ENCODE measurements at regions not wholly inside any gene's neighbourhood (a gene's known extent, or its start where the extent isn't known, plus 50 kb on each side); places are given as distances from the start of the nearest gene placed in this dataset.

DNA sequence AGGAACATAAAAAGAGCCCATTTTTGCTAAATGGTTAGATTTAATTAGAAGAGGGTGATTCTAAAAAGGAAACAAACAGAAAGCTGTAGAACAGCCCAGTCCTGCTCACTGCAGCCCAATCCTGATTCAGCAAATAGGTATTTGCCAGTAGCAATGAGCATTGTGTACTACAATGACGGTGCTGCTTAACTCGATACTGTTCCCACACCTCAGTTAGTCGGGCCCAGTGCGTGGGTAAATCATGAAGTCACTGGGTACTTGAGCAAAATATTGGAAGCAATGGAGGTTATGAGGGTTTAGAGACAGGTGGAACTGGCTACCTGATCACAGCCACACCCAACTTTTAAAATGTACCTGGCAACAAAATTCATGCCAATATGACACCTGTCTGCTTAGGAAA, 101.5 kb upstream of the ADGRL2 start:
- DNase-seq (ENCODE audit: low spot score), result peak; percentile 36

DNA sequence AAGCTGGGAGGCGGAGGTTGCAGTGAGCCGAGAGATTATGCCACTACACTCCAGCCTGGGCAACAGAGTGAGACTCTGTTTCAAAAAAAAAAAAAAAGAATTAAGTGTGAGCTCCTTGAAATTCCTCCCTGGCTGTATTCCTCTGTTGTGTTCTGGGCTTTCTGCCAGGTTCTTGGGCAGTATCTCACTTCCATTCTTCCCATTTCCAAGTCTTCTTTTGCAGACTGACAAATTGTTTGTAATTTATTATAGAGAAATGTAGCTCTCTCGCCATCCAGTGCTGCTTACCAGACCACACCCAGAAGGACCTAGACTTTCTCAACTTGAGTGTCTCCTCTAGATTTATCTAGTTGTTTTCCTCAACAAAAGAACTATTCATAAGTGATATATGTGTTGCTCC, 105.0 kb upstream of the ADGRL2 start:
- no peak for DNase-seq (ENCODE audit: low spot score)

DNA sequence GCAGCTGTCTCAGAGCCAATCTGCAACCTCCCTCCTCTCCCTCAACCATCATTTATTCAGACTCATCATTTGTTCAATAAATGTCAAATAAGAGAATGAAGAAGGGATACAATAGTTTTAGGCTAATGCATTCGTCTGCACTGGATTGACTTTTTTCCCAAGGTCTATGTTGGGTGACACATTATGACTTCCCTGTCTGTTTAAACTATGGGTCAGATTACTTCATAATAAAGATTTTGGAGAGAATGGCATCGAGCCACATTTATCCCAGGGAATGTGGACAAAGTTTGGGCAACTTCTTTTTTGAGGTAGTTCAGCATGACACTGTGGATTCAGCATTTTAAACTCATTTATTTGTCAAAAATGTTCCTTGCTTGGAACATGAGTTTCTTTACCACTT, 107.4 kb upstream of the ADGRL2 start:
- no peak for DNase-seq (ENCODE audit: low spot score)

DNA sequence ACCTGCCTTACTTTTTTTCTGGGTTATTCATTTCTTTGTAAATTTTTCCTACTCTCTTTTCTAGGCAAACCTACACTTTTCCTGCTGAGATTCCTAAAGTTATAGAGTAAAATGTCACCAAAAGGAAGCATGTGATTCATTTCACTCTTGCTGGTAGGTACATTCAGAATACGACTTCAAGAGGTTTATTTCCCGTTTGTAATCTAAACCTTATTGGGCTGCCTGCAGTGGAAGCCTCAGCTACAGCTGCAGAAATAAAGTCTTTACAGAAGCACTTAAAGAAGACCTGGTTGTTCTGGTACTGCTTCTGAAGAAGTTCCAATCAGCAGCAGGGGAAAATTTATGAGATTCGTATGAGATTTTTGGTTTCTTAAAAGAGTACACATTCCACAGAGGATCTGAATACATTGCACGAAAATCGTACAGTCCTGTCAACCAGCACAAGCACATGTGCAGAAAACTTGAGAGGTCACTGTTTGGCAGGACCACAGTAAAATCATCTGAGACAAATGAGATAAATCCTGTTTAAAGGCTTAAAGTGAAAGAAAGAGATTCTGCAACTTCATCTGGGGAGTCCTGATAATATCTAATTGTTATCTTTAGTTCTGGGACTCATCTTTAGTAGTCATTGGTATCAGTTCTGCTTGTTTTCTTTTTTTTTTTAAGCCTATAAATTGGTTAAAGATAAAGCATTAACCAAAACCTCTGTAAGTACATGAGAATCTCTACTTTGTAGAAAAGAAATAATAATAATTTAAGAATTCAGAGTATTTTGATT, 109.9 kb upstream of the ADGRL2 start:
- DNase-seq (ENCODE audit: low spot score), result no peak

DNA sequence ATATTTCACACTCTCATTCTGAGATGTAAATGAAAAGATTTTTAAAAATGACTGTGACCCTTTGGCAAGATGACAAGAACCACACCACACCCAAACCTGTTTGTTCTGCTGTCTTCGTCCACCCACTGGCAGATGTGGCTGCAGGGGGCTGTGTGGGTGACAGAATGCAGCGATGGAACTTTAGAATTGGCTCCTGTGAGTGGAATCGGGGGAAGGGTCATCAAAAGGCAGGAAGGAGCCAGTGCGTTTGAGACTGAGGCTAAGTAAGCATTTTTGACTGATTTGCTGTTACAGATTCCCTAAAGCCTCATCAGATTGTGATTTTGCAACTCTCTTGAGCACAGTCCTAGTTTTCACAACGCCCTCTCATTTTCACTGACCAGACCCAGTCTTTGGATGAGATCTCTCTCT, 111.2 kb upstream of the ADGRL2 start:
- no peak for DNase-seq (ENCODE audit: low spot score)

DNA sequence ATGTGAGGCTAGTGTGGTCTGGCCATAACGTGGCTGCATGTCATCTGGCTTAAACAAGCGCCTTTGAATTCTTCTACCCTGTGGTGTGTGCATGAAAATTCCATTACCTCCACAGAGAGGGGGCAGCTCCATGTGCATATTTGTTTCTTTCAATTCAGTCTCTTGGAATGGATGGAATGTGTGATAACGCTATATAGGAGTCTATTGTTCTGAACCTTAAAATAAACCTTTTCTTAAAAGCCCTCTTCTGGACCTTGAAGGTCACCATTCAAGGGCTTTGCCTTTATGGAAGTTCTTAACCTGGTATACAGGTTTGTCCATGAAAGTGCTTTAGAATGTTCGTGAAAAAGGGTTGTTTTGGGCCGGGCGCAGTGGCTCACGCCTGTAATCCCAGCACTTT, 118.2 kb upstream of the ADGRL2 start:
- no peak for DNase-seq (ENCODE audit: low spot score)

DNA sequence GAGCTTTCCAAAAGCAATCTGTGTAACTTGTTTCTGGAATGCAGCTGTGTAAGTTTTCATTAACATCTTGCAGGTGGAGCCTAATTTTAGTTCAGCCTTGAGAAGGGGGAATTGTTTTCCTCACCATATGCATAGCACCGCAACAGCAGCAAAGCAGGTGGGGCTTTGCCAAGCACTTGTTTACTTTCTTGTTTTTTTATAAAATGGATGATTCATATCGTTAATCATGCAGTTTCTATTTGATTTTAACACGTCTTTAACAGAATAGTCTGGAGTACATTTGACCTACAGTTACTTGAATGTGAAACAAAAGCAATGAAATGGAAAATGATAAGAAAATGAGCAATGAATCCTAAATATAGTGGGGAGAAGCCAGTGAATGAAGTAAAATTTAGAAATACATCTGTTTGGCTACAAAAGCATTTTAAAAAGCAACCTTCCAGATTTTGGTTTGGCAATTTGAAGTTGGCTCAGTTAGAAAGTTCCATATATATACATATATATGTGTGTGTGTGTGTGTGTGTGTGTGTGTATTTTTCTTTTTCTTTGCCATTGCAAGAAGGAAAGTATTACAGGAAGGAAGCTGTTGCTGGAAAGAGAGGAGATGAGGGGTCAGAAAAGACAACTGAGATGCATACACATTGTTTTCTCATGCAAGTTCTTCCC, 119.0 kb upstream of the ADGRL2 start:
- no peak for DNase-seq (ENCODE audit: low spot score)

DNA sequence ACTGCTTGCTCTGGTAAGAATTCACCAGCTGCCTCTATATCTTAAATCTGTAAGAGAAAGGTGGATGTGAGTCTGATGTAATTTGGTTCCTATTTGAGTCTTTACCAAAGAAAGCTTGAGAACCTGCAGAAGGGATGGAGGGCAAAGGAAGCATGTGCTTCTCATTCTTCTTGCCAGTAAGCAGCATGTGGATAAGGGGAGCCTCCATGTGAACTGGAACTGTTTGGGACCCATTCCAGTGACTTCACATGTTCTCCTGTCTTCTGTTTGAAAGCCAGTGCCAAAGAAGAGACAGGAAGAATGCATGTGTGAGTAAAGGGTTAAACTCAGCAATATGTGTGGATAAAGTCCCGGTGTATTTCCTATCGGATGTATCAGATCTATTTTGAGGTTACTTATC, 119.6 kb upstream of the ADGRL2 start:
- no peak for DNase-seq (ENCODE audit: low spot score)

DNA sequence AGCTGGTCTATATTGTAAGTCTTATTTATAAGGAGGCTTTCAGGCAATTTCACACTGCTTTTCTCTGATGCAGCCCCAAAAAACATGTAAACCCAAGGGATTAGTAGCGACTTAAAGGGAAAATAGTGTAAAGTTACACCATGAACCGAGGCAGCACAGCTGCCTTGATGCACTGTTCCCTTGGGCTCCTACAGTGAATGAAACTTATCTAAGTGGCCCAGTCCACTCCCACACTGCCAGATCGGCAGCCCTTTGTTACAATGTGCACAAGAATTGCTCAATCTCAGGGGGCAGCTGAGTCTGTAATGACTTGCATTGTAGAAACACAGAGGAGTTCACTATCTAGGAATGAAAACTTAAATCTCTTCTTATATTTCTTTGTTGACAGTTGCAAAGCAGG, 120.8 kb upstream of the ADGRL2 start:
- DNase-seq (ENCODE audit: low spot score), result peak; percentile 16

DNA sequence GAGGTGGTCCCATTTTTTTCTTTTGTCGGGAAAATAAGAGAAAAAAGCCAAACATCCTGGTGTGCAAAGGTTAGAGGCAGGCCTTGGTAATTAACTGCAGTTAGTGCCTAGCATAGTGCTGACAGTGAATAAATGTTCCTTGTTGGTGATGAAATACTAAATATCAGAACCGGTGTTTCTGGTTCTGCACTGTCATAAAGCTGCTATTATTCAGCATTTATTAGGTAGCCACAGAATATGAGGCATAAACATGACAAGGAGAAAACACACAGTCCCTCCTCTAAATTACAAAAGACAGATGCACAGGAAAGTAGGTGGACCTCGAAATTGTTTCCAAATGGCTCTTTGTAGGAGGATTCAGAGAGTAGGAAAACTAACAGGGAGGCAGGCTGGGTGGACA, 122.0 kb upstream of the ADGRL2 start:
- no peak for DNase-seq (ENCODE audit: low spot score)

DNA sequence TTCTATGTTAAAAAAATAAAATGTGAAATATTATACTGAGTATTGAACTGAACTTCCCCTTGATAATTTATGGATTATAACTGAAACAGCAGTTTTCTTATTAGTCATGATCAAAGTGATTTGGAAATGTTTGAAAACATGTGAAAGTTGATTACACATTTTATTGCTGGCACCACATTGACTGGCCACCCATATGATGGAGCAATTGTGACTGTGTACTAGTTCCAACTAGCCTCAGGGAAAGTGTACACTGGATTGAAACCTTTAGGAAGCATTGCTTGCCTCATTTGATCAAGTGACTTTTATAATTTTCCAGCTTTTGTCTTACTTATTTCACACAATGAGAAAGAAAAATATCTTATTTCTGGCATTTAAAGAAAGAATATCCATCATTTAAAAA, 128.0 kb upstream of the ADGRL2 start:
- DNase-seq (ENCODE audit: low spot score), result no peak

DNA sequence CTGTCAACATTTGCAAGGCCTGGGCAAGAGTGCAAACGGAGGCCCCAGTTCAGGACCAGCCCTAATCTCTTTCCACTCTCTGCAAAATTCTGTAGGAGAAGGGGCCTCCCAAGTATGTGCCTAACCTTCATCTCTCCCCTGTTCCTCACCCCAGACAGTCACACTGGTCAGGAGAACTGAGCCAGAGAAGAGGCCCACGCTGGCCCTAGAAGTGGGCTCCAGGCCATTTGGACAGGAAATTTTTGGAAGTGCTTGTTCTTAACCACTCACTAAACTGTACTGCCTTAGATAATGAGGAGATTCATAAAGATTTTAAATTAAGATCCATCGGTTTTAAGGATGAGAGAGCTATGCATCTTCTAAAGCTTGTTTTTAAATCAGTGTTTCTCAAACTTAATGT, 129.7 kb upstream of the ADGRL2 start:
- DNase-seq (ENCODE audit: low spot score), result no peak

DNA sequence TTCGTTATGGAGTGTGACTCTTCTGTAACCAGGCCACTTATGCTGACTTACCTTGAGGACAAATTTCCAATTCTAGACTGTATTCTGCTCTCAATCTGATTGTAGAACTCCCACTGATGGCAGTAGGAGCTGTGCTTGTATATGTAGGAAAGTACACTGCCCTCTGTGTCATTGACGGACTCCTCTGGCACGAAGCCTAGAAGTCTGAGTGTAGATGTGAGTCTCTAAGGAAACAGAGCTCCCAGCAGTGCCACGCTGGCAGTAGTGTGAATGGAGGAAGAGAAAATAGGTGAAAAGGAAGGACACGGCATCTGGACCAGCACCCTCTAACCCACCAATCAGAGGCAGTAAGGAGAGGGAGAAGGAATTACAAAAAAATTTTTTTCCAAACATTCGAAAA, 130.4 kb upstream of the ADGRL2 start:
- peak; percentile 54 for DNase-seq (ENCODE audit: low spot score)

DNA sequence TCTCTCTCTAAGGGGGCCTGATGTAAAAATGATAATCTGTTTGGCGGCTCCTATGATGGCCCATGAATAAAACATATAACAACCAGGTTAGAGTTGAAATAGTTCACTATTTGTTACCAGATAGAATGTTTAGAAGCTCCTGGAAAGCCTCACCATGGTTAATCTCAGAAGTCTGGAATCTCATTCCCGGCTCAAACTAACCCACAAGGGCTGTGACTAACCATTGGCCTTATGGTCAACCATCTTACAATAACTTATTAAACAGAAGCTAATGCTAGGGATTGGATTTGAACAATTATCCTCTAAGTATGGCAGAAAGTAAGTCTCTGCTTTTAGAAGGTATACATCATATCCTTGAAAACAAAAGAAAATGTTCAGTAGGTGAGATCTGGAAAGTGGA, 134.1 kb upstream of the ADGRL2 start:
- DNase-seq (ENCODE audit: low spot score), result no peak

DNA sequence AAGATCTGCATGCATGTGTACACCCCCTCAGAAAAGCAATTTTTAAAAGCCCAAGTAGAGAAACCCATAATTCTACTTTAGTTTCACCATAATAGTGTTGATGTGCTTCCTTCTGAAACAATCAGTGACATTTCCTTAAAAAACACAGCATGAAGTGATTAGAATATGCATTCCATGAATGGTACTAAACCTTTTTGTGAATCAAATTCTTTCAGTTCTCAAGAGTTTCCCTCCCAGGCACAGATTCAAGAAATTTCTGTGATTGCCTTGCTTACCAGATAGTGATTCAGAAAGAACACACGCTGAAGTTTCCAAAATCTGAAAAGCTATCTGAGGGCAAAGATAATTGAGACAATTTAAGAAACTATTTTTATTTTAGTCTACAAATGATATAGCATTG, 136.4 kb upstream of the ADGRL2 start:
- no peak for DNase-seq (ENCODE audit: low spot score)

DNA sequence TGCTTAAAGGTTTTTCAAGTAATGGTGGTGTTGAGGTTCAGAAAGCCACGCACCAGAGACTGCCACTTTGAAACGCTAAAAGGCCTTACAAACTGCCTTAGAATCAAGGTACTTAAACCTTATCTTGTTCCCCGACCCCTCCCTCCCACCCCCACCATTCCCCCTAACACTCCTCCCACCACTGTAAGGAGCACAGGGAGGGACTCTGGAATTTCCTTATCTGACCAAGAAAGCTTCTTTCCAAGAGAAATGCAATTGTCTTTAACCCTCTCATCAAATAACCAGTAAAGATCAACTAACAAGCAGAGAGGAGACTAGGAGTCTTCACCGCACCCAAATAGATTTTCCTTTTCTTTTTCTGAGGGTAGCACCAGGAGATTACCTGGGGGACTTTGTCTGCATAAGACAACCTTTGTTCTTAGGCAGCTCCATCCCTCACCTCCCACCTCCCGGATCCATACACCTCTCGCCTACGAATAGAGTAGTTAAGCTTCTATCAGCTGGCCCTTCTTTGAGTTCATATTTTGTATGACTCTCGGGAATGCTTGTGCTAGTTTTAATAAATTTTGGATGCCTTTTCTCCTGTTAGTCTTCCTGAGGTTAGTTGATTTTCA, 137.7 kb upstream of the ADGRL2 start:
- no peak for DNase-seq (ENCODE audit: low spot score)

DNA sequence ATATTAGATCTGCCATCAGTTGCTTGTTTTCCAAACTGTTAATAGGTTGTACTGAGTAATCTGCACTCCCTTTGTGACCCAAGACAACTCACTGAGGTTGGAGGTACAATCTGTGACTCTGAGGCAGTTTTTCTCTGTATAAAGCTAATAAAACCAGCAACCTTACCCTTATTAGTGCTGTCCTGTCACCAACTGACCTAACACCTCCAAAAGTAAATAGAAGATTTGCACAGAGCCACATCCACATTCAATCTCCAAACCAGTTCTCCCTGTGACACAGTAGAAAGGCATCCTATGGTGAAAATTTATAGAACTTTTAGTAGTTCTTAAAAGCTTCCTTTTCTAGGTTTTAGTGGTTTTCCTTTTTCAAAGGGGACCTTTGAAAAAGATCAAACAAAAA, 140.4 kb upstream of the ADGRL2 start:
- DNase-seq (ENCODE audit: low spot score), result no peak

DNA sequence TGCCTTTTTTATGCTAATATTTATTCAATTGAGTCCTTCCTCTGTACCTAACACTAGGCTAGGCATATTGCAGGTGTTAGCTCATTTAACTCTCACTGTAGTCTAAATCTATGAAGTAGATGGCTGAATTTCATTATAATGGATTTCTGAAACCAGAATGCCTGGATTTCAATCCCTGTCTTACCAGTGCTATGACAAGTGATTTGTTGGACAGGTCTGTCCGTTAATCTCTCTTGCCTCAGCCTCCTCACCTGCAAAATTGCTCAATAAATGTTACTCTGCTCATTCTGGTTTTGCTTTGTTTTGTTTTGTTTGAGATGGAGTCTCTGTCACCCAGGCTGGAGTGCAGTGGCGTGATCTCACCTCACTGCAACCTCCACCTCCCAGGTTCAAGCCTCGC, 146.1 kb upstream of the ADGRL2 start:
- no peak for DNase-seq (ENCODE audit: low spot score)

DNA sequence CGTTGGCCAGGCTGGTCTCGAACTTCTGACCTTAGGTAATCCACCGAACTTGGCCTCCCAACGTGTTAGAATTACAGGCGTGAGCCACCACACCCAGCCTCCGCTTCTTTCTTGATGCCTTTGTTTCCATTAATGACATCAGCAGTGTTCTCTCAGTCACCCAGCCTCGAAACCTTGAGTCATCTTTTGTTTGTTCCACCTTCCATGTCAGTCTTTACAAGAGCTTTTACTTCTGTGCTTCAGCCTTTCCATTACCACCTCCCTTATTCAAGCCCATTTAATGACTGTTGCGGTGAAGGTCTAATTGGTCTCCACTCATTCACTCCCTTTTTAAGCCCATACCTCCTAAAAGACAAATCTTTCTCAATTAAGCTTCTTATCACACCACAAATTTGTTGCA, 146.6 kb upstream of the ADGRL2 start:
- no peak for DNase-seq (ENCODE audit: low spot score)

DNA sequence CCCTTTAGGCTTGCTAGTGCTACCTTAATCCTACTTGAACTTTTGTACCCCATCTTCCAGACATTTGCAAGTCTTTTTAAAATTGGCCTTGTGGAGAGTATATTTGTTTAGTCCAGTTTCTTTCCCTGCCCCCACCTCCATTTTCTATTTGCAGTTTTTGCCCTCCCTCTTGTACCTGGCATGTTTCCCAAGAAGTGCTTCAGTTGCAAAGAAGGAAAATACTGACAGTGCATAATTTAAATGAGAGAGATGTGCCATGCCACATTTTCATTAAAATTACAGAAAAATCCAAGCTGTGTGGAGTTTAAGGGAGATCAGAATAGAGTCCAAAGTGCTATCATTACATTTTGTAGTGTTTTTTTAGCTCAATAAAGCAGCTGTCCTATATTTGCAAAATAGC, 150.0 kb upstream of the ADGRL2 start:
- DNase-seq (ENCODE audit: low spot score), result peak; percentile 12

DNA sequence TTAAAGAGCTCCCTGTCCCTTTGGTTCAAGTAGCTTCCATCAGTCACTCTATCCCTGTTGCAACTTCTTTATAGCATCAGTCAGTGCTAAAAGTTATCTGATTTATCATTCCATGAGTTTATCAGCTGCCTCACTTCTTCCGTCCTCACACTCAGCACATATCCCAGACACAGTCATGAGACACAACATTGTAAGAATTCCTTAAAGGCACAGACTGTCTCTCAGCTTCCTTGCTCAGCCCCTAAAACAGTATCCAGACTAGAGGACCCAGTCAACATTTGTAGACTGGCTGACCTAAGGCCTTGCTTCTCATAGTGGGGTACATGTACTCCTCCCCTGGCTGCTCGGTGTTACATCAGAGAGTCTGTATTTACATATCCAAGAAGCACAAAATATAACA, 164.9 kb upstream of the ADGRL2 start:
- DNase-seq (ENCODE audit: low spot score), result no peak

DNA sequence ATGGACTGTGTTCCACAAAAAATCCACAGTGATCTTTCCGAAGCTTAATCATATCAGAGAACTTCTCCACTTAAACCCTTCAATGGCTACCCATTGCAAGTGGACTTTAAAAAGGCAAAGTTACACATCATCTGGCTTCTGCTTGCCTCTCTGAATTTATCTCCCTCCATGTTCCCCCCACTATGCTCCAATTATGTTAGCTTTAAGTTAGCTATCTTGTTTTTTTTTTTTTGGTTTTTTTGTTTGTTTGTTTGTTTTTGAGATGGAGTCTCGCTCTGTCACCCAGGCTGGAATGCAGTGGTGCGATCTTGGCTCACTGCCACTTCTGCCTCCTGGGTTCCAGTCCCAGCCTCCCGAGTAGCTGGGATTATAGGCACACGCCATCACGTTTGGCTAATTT, 166.4 kb upstream of the ADGRL2 start:
- DNase-seq (ENCODE audit: low spot score), result no peak

DNA sequence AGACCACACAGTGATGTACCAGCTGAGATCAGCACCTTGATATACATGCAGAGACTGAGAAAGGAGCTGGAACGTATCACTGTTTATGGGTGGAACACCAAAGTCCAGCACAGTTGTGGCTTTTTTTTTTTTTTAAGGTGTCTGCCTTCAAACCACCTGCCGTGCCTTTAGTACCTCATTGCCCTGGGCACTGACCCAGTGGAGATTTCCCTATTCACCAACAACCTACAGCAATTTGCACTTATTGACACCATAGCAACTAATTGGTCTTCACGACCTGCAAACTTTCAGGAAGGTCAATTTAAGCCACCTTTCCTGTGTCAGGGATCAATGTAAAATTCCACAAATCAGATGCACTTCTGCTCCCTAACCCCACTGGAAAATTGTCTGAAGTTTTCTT, 181.6 kb upstream of the ADGRL2 start:
- DNase-seq (ENCODE audit: low spot score), result no peak

DNA sequence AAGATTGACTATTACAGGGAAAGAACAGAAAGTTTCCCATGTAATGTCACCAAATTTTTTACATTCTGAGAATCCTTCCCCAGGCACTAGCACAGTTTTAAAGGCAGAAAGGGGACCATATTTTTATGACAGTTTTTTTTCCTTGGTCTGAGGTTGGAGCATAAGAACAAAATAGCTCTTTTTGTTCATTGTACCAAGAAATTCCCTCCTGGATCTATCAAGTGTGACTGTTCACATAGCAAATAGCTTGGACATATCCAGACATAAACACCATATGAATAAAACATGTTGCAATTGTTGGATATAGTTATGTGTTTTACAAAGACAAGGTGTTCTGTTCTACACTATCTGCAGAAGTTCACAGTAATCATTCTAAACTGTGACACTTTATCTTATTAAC, 182.4 kb upstream of the ADGRL2 start:
- DNase-seq (ENCODE audit: low spot score), result no peak

Measured in Ammon's horn (tissue), 1 donor.